GM23338 (cell line): ENCODE measurements at regions not wholly inside any gene's neighbourhood (a gene's known extent, or its start where the extent isn't known, plus 50 kb on each side); places are given as distances from the start of the nearest gene placed in this dataset.
A peak's percentile ranks its signal among the peaks of the same experiment; 100 is the strongest.

Experiments used
- CTCF ChIP-seq, 2 experiments: fragments of 200-600 bp in 1 of 2; sonication (generic) in 1 of 2; conservative IDR thresholded peaks; 2 replicates each; pipeline versions ENCODE4 v1.5.1 to v1.6.1; 2016 to 2017; ENCODE audit warnings: antibody characterized with exemption in 2 of 2, low read depth in 2 of 2, mild to moderate bottlenecking in 2 of 2, moderate library complexity in 1 of 2
- EZH2phosphoT487 ChIP-seq: fragments of 200-600 bp; sonication (generic); IDR thresholded peaks from one replicate; pipeline ENCODE4 v1.8.1; 2018; ENCODE audit warnings: antibody characterized with exemption; ENCODE audit not compliant: unreplicated experiment
- POLR2AphosphoS5 ChIP-seq: IDR thresholded peaks from 2 replicates; pipeline ENCODE4 v1.6.1; 2016; ENCODE audit warnings: antibody characterized with exemption, low read depth
- REST ChIP-seq: IDR thresholded peaks from one replicate; pipeline ENCODE4 v1.6.1; 2018; ENCODE audit warnings: antibody characterized with exemption; ENCODE audit not compliant: unreplicated experiment

- TF ChIP-seq CTCF (conservative IDR thresholded peaks at IDR 0.05; ENCODE audit: low read depth in 2 of 2), result peak; percentile 40 to 55
- TF ChIP-seq POLR2AphosphoS5, result no peak
- TF ChIP-seq EZH2phosphoT487, result no peak
- TF ChIP-seq REST, result no peak
These were observed 113.9 kb upstream of the PROKR2 start for GRCh38 chr20:5430670-5431069.
